Naive B cell (primary cell): ENCODE measurements at regions not wholly inside any gene's neighbourhood (a gene's known extent, or its start where the extent isn't known, plus 50 kb on each side); places are given as distances from the start of the nearest gene placed in this dataset.
"Not testable (repeated sequence)": the region's sequence is repeated elsewhere in the genome, so short reads cannot be mapped to it uniquely, and the experiment has no call there.

Experiments used
- ATAC-seq, 2 donors: fragments of 150-1000 bp; cut with Tn5 transposase; 2 replicates each; pipeline ENCODE4 v1.10.0; 2021; ENCODE audit warnings: low read depth in 2 of 2, mild to moderate bottlenecking in 2 of 2, moderate library complexity in 2 of 2
- DNase-seq: peaks from one replicate; pipeline ENCODE4 v3.0.0; 2022
- H3K27ac Mint-ChIP-seq, 6 donors: one replicate each; pipeline ENCODE4 v1.8.0; 2020 to 2022; ENCODE audit warnings: mild to moderate bottlenecking in 6 of 6, mixed read lengths in 6 of 6, moderate library complexity in 5 of 6, inconsistent platforms in 2 of 6
- H3K27me3 Mint-ChIP-seq, 3 donors: one replicate each; pipeline ENCODE4 v1.8.0; 2021 to 2022; ENCODE audit warnings: mixed read lengths in 3 of 3, mild to moderate bottlenecking in 1 of 3
- H3K36me3 Mint-ChIP-seq, 2 donors: one replicate each; pipeline ENCODE4 v1.8.0; 2020 to 2022; ENCODE audit warnings: mixed read lengths in 2 of 2, inconsistent platforms in 1 of 2, mild to moderate bottlenecking in 1 of 2
- H3K4me1 Mint-ChIP-seq, 3 donors: one replicate each; pipeline ENCODE4 v1.8.0; 2020 to 2022; ENCODE audit warnings: mixed read lengths in 3 of 3, inconsistent platforms in 1 of 3, mild to moderate bottlenecking in 1 of 3, moderate library complexity in 1 of 3
- H3K4me3 Mint-ChIP-seq, 8 donors: one replicate each; pipeline ENCODE4 v1.8.0; 2020 to 2022; ENCODE audit warnings: mild to moderate bottlenecking in 8 of 8, mixed read lengths in 8 of 8, moderate library complexity in 8 of 8, inconsistent platforms in 2 of 8
- H3K9me3 Mint-ChIP-seq, 7 donors: one replicate each; pipeline ENCODE4 v1.8.0; 2020 to 2022; ENCODE audit warnings: mixed read lengths in 7 of 7, mild to moderate bottlenecking in 5 of 7, inconsistent platforms in 2 of 7, moderate library complexity in 1 of 7

GRCh38 chr2:37767046-37767445 is 95.6 kb upstream of the CDC42EP3 start:
- H3K4me3 Mint-ChIP-seq, result no peak overlapping the region
- no peak for ATAC-seq

GRCh38 chr2:37767959-37768925 is 96.8 kb upstream of the CDC42EP3 start:
- H3K27me3 Mint-ChIP-seq, result peaks cover 0 to 4% (median 0%) of the 10 kb centered on the region in 3 donors

More at GRCh38 chr2:37767046-37767445, 95.6 kb upstream of the CDC42EP3 start:
- no peaks in the 10 kb centered on the region for H3K4me1 Mint-ChIP-seq
- peaks cover 0 to 4% (median under 1%) of the 10 kb centered on the region in 3 donors for H3K27me3 Mint-ChIP-seq
- H3K36me3 Mint-ChIP-seq, result no peaks in the 10 kb centered on the region
- no peak overlapping the region for H3K27ac Mint-ChIP-seq
- H3K9me3 Mint-ChIP-seq, result peaks cover 0 to 17% (median 5%) of the 10 kb centered on the region in 7 donors
- no peak for DNase-seq

GRCh38 chr2:37769551-37769950 is 98.1 kb upstream of the CDC42EP3 start:
- Mint-ChIP-seq H3K4me1 (no peaks in the 10 kb centered on the region), H3K27me3 (peaks cover 0 to 4% (median 0%) of the 10 kb centered on the region in 3 donors), H3K36me3 (no peaks in the 10 kb centered on the region), H3K4me3 (no peak overlapping the region), H3K9me3 (peaks cover 0 to 17% (median 5%) of the 10 kb centered on the region in 7 donors), H3K27ac (no peak overlapping the region)
- DNase-seq, result no peak
- no peak for ATAC-seq

More at GRCh38 chr2:37767959-37768925, 96.8 kb upstream of the CDC42EP3 start:
- H3K4me1 Mint-ChIP-seq, result no peaks in the 10 kb centered on the region
- H3K36me3 Mint-ChIP-seq, result no peaks in the 10 kb centered on the region
- no peak for DNase-seq
- peaks cover 0 to 17% (median 5%) of the 10 kb centered on the region in 7 donors for H3K9me3 Mint-ChIP-seq
- H3K27ac Mint-ChIP-seq, result no peak overlapping the region
- H3K4me3 Mint-ChIP-seq, result no peak overlapping the region
- ATAC-seq, result no peak

GRCh38 chr2:37770797-37771196 is 99.4 kb upstream of the CDC42EP3 start:
- Mint-ChIP-seq H3K4me1 (no peaks in the 10 kb centered on the region), H3K27ac (no peak overlapping the region), H3K4me3 (no peak overlapping the region), H3K36me3 (no peaks in the 10 kb centered on the region), H3K9me3 (peaks cover 0 to 17% (median 5%) of the 10 kb centered on the region in 7 donors), H3K27me3 (peaks cover 0 to 4% (median 0%) of the 10 kb centered on the region in 3 donors)
- ATAC-seq (no peak), DNase-seq (no peak)

GRCh38 chr2:37771600-37772088 is 100.2 kb upstream of the CDC42EP3 start:
- no peak for DNase-seq
- no peaks in the 10 kb centered on the region for H3K4me1 Mint-ChIP-seq

GRCh38 chr2:37773371-37774130 is 102.1 kb upstream of the CDC42EP3 start:
- Mint-ChIP-seq H3K4me1 (no peaks in the 10 kb centered on the region), H3K27me3 (peaks cover 0 to 4% (median 0%) of the 10 kb centered on the region in 3 donors), H3K36me3 (no peaks in the 10 kb centered on the region), H3K4me3 (no peak overlapping the region), H3K9me3 (peaks cover 0 to 9% (median 3%) of the 10 kb centered on the region in 7 donors), H3K27ac (no peak overlapping the region)
- ATAC-seq (no peak), DNase-seq (no peak)

More at GRCh38 chr2:37771600-37772088, 100.2 kb upstream of the CDC42EP3 start:
- Mint-ChIP-seq H3K36me3 (no peaks in the 10 kb centered on the region), H3K27ac (no peak overlapping the region), H3K4me3 (no peak overlapping the region), H3K27me3 (peaks cover 0 to 4% (median 0%) of the 10 kb centered on the region in 3 donors), H3K9me3 (peaks cover 0 to 12% (median 5%) of the 10 kb centered on the region in 7 donors)
- no peak for ATAC-seq

- not testable (repeated sequence) for DNase-seq, H3K4me3 Mint-ChIP-seq, H3K4me1 Mint-ChIP-seq, ATAC-seq, H3K27ac Mint-ChIP-seq, H3K36me3 Mint-ChIP-seq, H3K9me3 Mint-ChIP-seq, H3K27me3 Mint-ChIP-seq
These were observed 102.9 kb upstream of the CDC42EP3 start for GRCh38 chr2:37774171-37774944.

GRCh38 chr2:37774976-37775907 is 103.8 kb upstream of the CDC42EP3 start:
- no peaks in the 10 kb centered on the region for H3K4me1 Mint-ChIP-seq
- DNase-seq (no peak), ATAC-seq (no peak)
- peaks cover 0 to 5% (median 2%) of the 10 kb centered on the region in 7 donors for H3K9me3 Mint-ChIP-seq
- peak overlapping the region in 1 of 6 donors; percentile 9 for H3K27ac Mint-ChIP-seq
- H3K4me3 Mint-ChIP-seq, result peak overlapping the region in 1 of 8 donors; percentile 31
- H3K36me3 Mint-ChIP-seq, result no peaks in the 10 kb centered on the region
- no peaks in the 10 kb centered on the region for H3K27me3 Mint-ChIP-seq

GRCh38 chr2:37775908-37776250 is 104.4 kb upstream of the CDC42EP3 start:
- H3K9me3 Mint-ChIP-seq, result peaks cover 0 to 3% (median 2%) of the 10 kb centered on the region in 7 donors
- no peaks in the 10 kb centered on the region for H3K4me1 Mint-ChIP-seq
- ATAC-seq, result no peak
- no peaks in the 10 kb centered on the region for H3K36me3 Mint-ChIP-seq
- no peak for DNase-seq
- H3K27ac Mint-ChIP-seq, result no peak overlapping the region
- no peak overlapping the region for H3K4me3 Mint-ChIP-seq
- H3K27me3 Mint-ChIP-seq, result no peaks in the 10 kb centered on the region

- Mint-ChIP-seq H3K27me3 (no peaks in the 10 kb centered on the region), H3K36me3 (no peaks in the 10 kb centered on the region), H3K9me3 (peaks cover 0 to 1% (median 0%) of the 10 kb centered on the region in 7 donors), H3K4me1 (no peaks in the 10 kb centered on the region), H3K27ac (peak overlapping the region in 1 of 6 donors; percentile 59), H3K4me3 (no peak overlapping the region)
- no peak for ATAC-seq
- DNase-seq, result no peak
These were observed 105.0 kb upstream of the CDC42EP3 start for GRCh38 chr2:37776487-37776886.

GRCh38 chr2:37779139-37779538 is 107.7 kb upstream of the CDC42EP3 start:
- Mint-ChIP-seq H3K27ac (peak overlapping the region in 1 of 6 donors; percentile 31), H3K9me3 (peaks cover 0 to 1% (median 0%) of the 10 kb centered on the region in 7 donors), H3K4me3 (no peak overlapping the region), H3K4me1 (no peaks in the 10 kb centered on the region), H3K36me3 (no peaks in the 10 kb centered on the region), H3K27me3 (no peaks in the 10 kb centered on the region)
- no peak for DNase-seq
- ATAC-seq, result no peak
